Breast epithelium (tissue), 4 donors: ENCODE measurements at regions not wholly inside any gene's neighbourhood (a gene's known extent, or its start where the extent isn't known, plus 50 kb on each side); places are given as distances from the start of the nearest gene placed in this dataset.
A peak's percentile ranks its signal among the peaks of the same experiment; 100 is the strongest.

Experiments used
- DNase-seq, 2 donors: peaks; one replicate each; pipeline ENCODE4 v3.0.0-alpha.2; 2019; ENCODE audit warnings: low spot score in 2 of 2
- H3K27ac ChIP-seq, 2 donors: fragments of 200-600 bp; sonication (generic) in 1 of 2; one replicate each; pipeline ENCODE4 v1.5.1; 2016 to 2019; ENCODE audit warnings: mild to moderate bottlenecking in 1 of 2
- H3K27me3 ChIP-seq, 2 donors: fragments of 200-600 bp; sonication (generic) in 1 of 2; one replicate each; pipeline versions ENCODE4 v1.5.1 to v1.6.0; 2017 to 2019; ENCODE audit warnings: control low read depth in 1 of 2, mild to moderate bottlenecking in 1 of 2
- H3K36me3 ChIP-seq: fragments of 200-600 bp; one replicate; pipeline ENCODE4 v1.5.1; 2019
- H3K4me1 ChIP-seq, 2 donors: fragments of 200-600 bp; sonication (generic); one replicate each; pipeline ENCODE4 v1.5.1; 2016 to 2019; ENCODE audit warnings: control low read depth in 1 of 2
- H3K4me3 ChIP-seq, 3 donors: fragments of 200-600 bp; sonication (generic); 1 replicate in 2 of 3; 2 replicates in 1 of 3; pipeline ENCODE4 v1.5.1; 2016 to 2019; ENCODE audit warnings: mild to moderate bottlenecking in 3 of 3, moderate library complexity in 2 of 3
- H3K9me3 ChIP-seq, 2 donors: fragments of 200-600 bp; sonication (generic) in 1 of 2; one replicate each; pipeline ENCODE4 v1.5.1; 2016 to 2019; ENCODE audit warnings: control low read depth in 1 of 2
- POLR2A ChIP-seq: fragments of 450-650 bp; IDR thresholded peaks from one replicate; pipeline ENCODE4 v1.6.1; 2016; ENCODE audit warnings: antibody characterized with exemption, mild to moderate bottlenecking, moderate library complexity
- POLR2AphosphoS5 ChIP-seq, 3 donors: sonication (generic); formaldehyde crosslinking; IDR thresholded peaks; one replicate each; pipeline ENCODE4 v1.6.1; 2017; ENCODE audit warnings: antibody characterized with exemption in 3 of 3
- intact Hi-C: fragments of 100-400 bp; cut with DNase I; formaldehyde crosslinking; loops from one replicate; pipeline ENCODE4 v1.15.1; 2023; ENCODE audit warnings: low total_unique reads
- TF ChIP-seq, protein P1 (sequence below), 3 donors: fragments of 450-650 bp; IDR thresholded peaks; one replicate each; pipeline ENCODE4 v1.5.1; 2016 to 2017; ENCODE audit warnings: antibody characterized with exemption in 3 of 3, mild to moderate bottlenecking in 3 of 3, moderate library complexity in 3 of 3

GRCh38 chr16:85320677-85321385 lies 208.6 kb upstream of the CIBAR2 start:
- DNase-seq: no peak
- Histone ChIP-seq H3K4me1 (peaks cover 0 to 18% of the 10 kb centered on the region in 2 donors), H3K4me3 (no peak overlapping the region), H3K36me3 (no peaks in the 10 kb centered on the region), H3K9me3 (no peaks in the 10 kb centered on the region), H3K27ac (peak overlapping the region; percentile 63 to 83), H3K27me3 (no peaks in the 10 kb centered on the region)
- TF ChIP-seq, protein P1, sequence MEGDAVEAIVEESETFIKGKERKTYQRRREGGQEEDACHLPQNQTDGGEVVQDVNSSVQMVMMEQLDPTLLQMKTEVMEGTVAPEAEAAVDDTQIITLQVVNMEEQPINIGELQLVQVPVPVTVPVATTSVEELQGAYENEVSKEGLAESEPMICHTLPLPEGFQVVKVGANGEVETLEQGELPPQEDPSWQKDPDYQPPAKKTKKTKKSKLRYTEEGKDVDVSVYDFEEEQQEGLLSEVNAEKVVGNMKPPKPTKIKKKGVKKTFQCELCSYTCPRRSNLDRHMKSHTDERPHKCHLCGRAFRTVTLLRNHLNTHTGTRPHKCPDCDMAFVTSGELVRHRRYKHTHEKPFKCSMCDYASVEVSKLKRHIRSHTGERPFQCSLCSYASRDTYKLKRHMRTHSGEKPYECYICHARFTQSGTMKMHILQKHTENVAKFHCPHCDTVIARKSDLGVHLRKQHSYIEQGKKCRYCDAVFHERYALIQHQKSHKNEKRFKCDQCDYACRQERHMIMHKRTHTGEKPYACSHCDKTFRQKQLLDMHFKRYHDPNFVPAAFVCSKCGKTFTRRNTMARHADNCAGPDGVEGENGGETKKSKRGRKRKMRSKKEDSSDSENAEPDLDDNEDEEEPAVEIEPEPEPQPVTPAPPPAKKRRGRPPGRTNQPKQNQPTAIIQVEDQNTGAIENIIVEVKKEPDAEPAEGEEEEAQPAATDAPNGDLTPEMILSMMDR (IDR thresholded peaks at IDR 0.05): no peak
- TF ChIP-seq POLR2AphosphoS5 (IDR thresholded peaks at IDR 0.05) (no peak), POLR2A (no peak)
- intact Hi-C loops: no loop called here

- Histone ChIP-seq H3K27ac (peak overlapping the region; percentile 83 to 86), H3K9me3 (no peaks in the 10 kb centered on the region), H3K4me1 (peaks cover 0 to 18% of the 10 kb centered on the region in 2 donors), H3K4me3 (peak overlapping the region in 1 of 3 donors; percentile 41), H3K27me3 (no peaks in the 10 kb centered on the region), H3K36me3 (no peaks in the 10 kb centered on the region)
- TF ChIP-seq, protein P1 (IDR thresholded peaks at IDR 0.05): no peak
- peak; percentile 65 to 91 (median 81) for TF ChIP-seq POLR2AphosphoS5 (IDR thresholded peaks at IDR 0.05)
- intact Hi-C loops: no loop called here
- DNase-seq: peak; percentile 87 to 89
These were observed 209.4 kb upstream of the CIBAR2 start for GRCh38 chr16:85321509-85322271.

GRCh38 chr16:85323230-85323960 lies 211.1 kb upstream of the CIBAR2 start:
- TF ChIP-seq POLR2AphosphoS5 (IDR thresholded peaks at IDR 0.05): no peak
- TF ChIP-seq, protein P1 (IDR thresholded peaks at IDR 0.05): no peak
- TF ChIP-seq POLR2A: no peak
- intact Hi-C loops: no loop called here
- H3K4me3 ChIP-seq: no peak overlapping the region

DNA sequence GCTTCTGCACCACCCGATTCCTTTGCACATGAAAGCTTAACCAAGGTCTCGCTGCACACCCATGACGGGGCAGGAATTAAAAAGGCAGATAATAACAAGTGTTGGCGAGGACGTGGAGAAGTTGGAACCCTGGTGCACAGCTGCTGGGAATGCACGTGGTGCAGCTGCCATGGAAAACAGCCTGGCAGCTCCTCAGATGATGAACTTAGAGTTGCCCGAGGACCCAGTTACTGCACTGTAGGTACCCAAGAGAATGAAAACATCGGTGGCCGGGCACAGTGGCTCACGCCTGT lies 211.6 kb upstream of the CIBAR2 start:
- H3K4me3 ChIP-seq: no peak overlapping the region
- no peak for DNase-seq
- H3K36me3 ChIP-seq: no peaks in the 10 kb centered on the region
- intact Hi-C loops: no loop called here
- H3K4me1 ChIP-seq: peaks cover 3 to 18% of the 10 kb centered on the region in 2 donors
- no peak overlapping the region for H3K27ac ChIP-seq
- TF ChIP-seq, protein P1 (IDR thresholded peaks at IDR 0.05): no peak
- no peak for TF ChIP-seq POLR2AphosphoS5 (IDR thresholded peaks at IDR 0.05)
- TF ChIP-seq POLR2A: no peak
- no peaks in the 10 kb centered on the region for H3K27me3 ChIP-seq
- no peaks in the 10 kb centered on the region for H3K9me3 ChIP-seq

More at GRCh38 chr16:85323230-85323960, 211.1 kb upstream of the CIBAR2 start:
- Histone ChIP-seq H3K4me1 (peaks cover 0 to 18% of the 10 kb centered on the region in 2 donors), H3K27ac (peak overlapping the region; percentile 83 to 86), H3K27me3 (no peaks in the 10 kb centered on the region), H3K9me3 (no peaks in the 10 kb centered on the region), H3K36me3 (no peaks in the 10 kb centered on the region)
- no peak for DNase-seq
